ENCODE measurements at regions not wholly inside any gene's neighbourhood (a gene's known extent, or its start where the extent isn't known, plus 50 kb on each side); places are given as distances from the start of the nearest gene placed in this dataset.

DNA sequence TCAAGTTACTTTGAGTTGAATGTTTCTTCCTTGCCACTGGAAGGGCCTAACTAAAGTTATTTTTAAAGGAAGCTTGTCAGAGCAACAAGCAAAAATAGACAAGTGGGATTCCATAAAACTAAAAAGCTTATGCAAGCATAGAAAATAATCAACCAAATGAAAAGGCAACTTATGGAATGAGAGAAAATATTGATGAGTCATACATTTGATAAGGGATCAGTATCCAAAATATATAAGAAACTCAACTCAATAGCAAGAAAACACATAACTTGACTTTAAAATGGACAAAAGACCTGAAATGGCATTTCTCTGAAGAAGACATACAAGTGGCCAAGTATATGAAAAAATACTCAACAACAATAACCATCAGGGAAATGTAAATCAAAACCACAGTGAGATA lies 264.5 kb upstream of the UBASH3B start:
- TF ChIP-seq, protein P1, sequence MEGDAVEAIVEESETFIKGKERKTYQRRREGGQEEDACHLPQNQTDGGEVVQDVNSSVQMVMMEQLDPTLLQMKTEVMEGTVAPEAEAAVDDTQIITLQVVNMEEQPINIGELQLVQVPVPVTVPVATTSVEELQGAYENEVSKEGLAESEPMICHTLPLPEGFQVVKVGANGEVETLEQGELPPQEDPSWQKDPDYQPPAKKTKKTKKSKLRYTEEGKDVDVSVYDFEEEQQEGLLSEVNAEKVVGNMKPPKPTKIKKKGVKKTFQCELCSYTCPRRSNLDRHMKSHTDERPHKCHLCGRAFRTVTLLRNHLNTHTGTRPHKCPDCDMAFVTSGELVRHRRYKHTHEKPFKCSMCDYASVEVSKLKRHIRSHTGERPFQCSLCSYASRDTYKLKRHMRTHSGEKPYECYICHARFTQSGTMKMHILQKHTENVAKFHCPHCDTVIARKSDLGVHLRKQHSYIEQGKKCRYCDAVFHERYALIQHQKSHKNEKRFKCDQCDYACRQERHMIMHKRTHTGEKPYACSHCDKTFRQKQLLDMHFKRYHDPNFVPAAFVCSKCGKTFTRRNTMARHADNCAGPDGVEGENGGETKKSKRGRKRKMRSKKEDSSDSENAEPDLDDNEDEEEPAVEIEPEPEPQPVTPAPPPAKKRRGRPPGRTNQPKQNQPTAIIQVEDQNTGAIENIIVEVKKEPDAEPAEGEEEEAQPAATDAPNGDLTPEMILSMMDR (IDR thresholded peaks at IDR 0.05): no peak
- TF ChIP-seq EZH2 (IDR thresholded peaks at IDR 0.05) (no peak), EZH2phosphoT487 (IDR thresholded peaks at IDR 0.05) (no peak)
